Effector memory CD4-positive, alpha-beta T cell (primary cell): ENCODE measurements at regions not wholly inside any gene's neighbourhood (a gene's known extent, or its start where the extent isn't known, plus 50 kb on each side); places are given as distances from the start of the nearest gene placed in this dataset.

ENCODE experiments used
- DNase-seq, 3 donors: peaks; one replicate each; pipeline ENCODE4 v3.0.0-alpha.2; 2020
- H3K27ac ChIP-seq: 2 replicates; pipeline ENCODE4 v1.7.0; 2013; ENCODE audit warnings: mild to moderate bottlenecking, low read length, moderate library complexity; ENCODE audit not compliant: insufficient read depth, poor library complexity, severe bottlenecking
- H3K27me3 ChIP-seq: replicated peaks from 2 replicates; pipeline ENCODE4 v1.7.0; 2013; ENCODE audit warnings: mild to moderate bottlenecking, low read length; ENCODE audit not compliant: insufficient read depth, control insufficient read depth, poor library complexity, severe bottlenecking
- H3K36me3 ChIP-seq: 2 replicates; pipeline ENCODE4 v1.7.0; 2013; ENCODE audit warnings: mild to moderate bottlenecking, low read length, moderate library complexity; ENCODE audit not compliant: control insufficient read depth, insufficient read depth
- H3K4me1 ChIP-seq: 2 replicates; pipeline ENCODE4 v1.7.0; 2013; ENCODE audit warnings: low read length, mild to moderate bottlenecking; ENCODE audit not compliant: control insufficient read depth, insufficient read depth, poor library complexity, severe bottlenecking
- H3K4me3 ChIP-seq: 2 replicates; pipeline ENCODE4 v1.7.0; 2013; ENCODE audit warnings: low read length, low read depth, mild to moderate bottlenecking; ENCODE audit not compliant: insufficient read depth, poor library complexity, severe bottlenecking
- H3K9me3 ChIP-seq: 2 replicates; pipeline ENCODE4 v1.7.0; 2013; ENCODE audit warnings: mild to moderate bottlenecking, low read length, moderate library complexity; ENCODE audit not compliant: control insufficient read depth

GRCh38 chr10:124281666-124282065, 137.1 kb downstream of the OAT start:
- DNase-seq = no peak
- H3K9me3 ChIP-seq = no peaks in the 10 kb centered on the region
- H3K27me3 ChIP-seq = no peaks in the 10 kb centered on the region
- no peak overlapping the region for H3K27ac ChIP-seq
- H3K4me1 ChIP-seq = no peaks in the 10 kb centered on the region
- H3K4me3 ChIP-seq = no peak overlapping the region
- no peaks in the 10 kb centered on the region for H3K36me3 ChIP-seq

- Histone ChIP-seq H3K4me3 (no peak overlapping the region), H3K36me3 (no peaks in the 10 kb centered on the region), H3K27ac (no peak overlapping the region), H3K9me3 (no peaks in the 10 kb centered on the region), H3K27me3 (no peaks in the 10 kb centered on the region), H3K4me1 (no peaks in the 10 kb centered on the region)
- no peak for DNase-seq
These were observed 137.8 kb downstream of the OAT start for GRCh38 chr10:124280916-124281315.

- Histone ChIP-seq H3K27me3 (no peaks in the 10 kb centered on the region), H3K4me1 (no peaks in the 10 kb centered on the region), H3K36me3 (no peaks in the 10 kb centered on the region), H3K27ac (no peak overlapping the region), H3K9me3 (no peaks in the 10 kb centered on the region), H3K4me3 (no peak overlapping the region)
- no peak for DNase-seq
These were observed 138.8 kb downstream of the OAT start for GRCh38 chr10:124279882-124280281.

GRCh38 chr10:124279298-124279697, 139.4 kb downstream of the OAT start:
- Histone ChIP-seq H3K27ac (no peak overlapping the region), H3K4me1 (no peaks in the 10 kb centered on the region), H3K36me3 (no peaks in the 10 kb centered on the region), H3K9me3 (no peaks in the 10 kb centered on the region), H3K27me3 (no peaks in the 10 kb centered on the region), H3K4me3 (no peak overlapping the region)
- no peak for DNase-seq

GRCh38 chr10:124278356-124278755, 140.4 kb downstream of the OAT start:
- DNase-seq = no peak
- no peaks in the 10 kb centered on the region for H3K36me3 ChIP-seq
- H3K4me3 ChIP-seq = no peak overlapping the region
- no peaks in the 10 kb centered on the region for H3K27me3 ChIP-seq
- no peaks in the 10 kb centered on the region for H3K4me1 ChIP-seq
- no peaks in the 10 kb centered on the region for H3K9me3 ChIP-seq
- no peak overlapping the region for H3K27ac ChIP-seq

- DNase-seq = no peak
- no peak overlapping the region for H3K4me3 ChIP-seq
- H3K27me3 ChIP-seq = no peaks in the 10 kb centered on the region
- peaks cover 17% of the 10 kb centered on the region for H3K9me3 ChIP-seq
- H3K4me1 ChIP-seq = no peaks in the 10 kb centered on the region
- H3K36me3 ChIP-seq = no peaks in the 10 kb centered on the region
- H3K27ac ChIP-seq = no peak overlapping the region
These were observed 145.6 kb downstream of the OAT start for GRCh38 chr10:124273141-124273540.

- Histone ChIP-seq H3K4me1 (no peaks in the 10 kb centered on the region), H3K9me3 (peaks cover 17% of the 10 kb centered on the region), H3K27me3 (no peaks in the 10 kb centered on the region), H3K4me3 (no peak overlapping the region), H3K36me3 (no peaks in the 10 kb centered on the region), H3K27ac (no peak overlapping the region)
- DNase-seq = no peak
These were observed 147.0 kb downstream of the OAT start for GRCh38 chr10:124271676-124272075.

GRCh38 chr10:124270530-124271327, 148.0 kb downstream of the OAT start:
- Histone ChIP-seq H3K4me3 (no peak overlapping the region), H3K36me3 (no peaks in the 10 kb centered on the region), H3K9me3 (peaks cover 17% of the 10 kb centered on the region), H3K27ac (no peak overlapping the region), H3K4me1 (no peaks in the 10 kb centered on the region), H3K27me3 (no peaks in the 10 kb centered on the region)
- DNase-seq = no peak

- no peak for DNase-seq
- H3K27me3 ChIP-seq = no peaks in the 10 kb centered on the region
- H3K9me3 ChIP-seq = peaks cover 17% of the 10 kb centered on the region
- no peaks in the 10 kb centered on the region for H3K4me1 ChIP-seq
- no peak overlapping the region for H3K4me3 ChIP-seq
- no peaks in the 10 kb centered on the region for H3K36me3 ChIP-seq
- no peak overlapping the region for H3K27ac ChIP-seq
These were observed 149.7 kb downstream of the OAT start for GRCh38 chr10:124268976-124269375.

- peaks cover 15% of the 10 kb centered on the region for H3K9me3 ChIP-seq
- no peak overlapping the region for H3K4me3 ChIP-seq
- H3K4me1 ChIP-seq = no peaks in the 10 kb centered on the region
- H3K27me3 ChIP-seq = no peaks in the 10 kb centered on the region
- no peak overlapping the region for H3K27ac ChIP-seq
- H3K36me3 ChIP-seq = no peaks in the 10 kb centered on the region
- no peak for DNase-seq
These were observed 150.7 kb downstream of the OAT start for GRCh38 chr10:124267911-124268549.
